ENCODE measurements at regions not wholly inside any gene's neighbourhood (a gene's known extent, or its start where the extent isn't known, plus 50 kb on each side); places are given as distances from the start of the nearest gene placed in this dataset.

DNA sequence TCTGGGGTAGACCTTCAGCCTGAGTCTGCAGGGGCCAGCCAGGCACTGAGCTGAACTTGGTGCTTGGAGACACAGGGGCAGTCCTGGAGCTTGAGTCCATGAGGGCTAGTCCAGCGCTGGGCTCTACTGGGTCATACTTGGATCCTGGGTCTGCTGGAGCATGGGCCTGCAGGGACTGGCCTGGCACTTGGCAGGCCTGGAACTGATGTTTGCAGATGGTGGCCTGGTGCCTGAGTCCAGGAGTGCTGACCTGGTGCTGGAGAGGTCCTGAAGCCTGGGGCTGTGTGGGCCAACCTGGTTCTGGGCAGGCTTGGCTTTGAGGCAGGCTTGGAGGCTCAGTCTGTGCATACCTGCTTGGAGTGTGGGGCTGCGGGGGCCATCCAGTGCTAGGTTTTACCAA, 143.4 kb upstream of the DSCAM start:
- intact Hi-C loops (cut with DNase I) = no loop called here
- Histone ChIP-seq H3K27me3 (no peaks in the 10 kb centered on the region), H3K9me3 (no peaks in the 10 kb centered on the region), H3K36me3 (no peaks in the 10 kb centered on the region), H3K27ac (no peak overlapping the region), H3K4me3 (no peak overlapping the region), H3K4me1 (no peaks in the 10 kb centered on the region)
- 96 to 99% (median 98%) methylated on average over 2 of the region's 2 CpGs; no CpG with 5 or more reads in 1 of the 4 donors for WGBS, 4 donors
- ATAC-seq (peak in 2 of 4 donors; percentile 22), DNase-seq (no peak)
- no peak for TF ChIP-seq POLR2A (IDR thresholded peaks at IDR 0.05)

DNA sequence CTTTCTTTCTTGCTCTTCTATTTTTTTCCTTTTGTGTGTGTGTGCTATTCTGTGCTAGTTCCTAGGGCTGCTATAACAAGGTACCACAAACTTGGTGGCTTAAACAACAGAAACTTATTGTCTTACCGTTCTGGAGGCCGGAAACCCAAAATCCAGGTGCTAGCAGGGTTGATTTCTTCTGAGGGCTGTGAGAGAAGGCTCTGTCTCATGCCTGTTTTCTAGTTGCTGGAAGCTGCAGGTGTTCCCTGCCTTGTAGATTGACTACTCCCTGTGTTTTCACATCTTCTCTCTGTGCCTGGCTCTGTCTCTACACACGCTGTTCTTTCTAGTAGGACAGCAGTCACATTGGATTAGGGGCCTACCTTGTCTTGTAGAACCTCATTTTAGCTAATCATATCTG, 150.9 kb upstream of the DSCAM start:
- no peak overlapping the region for H3K4me3 ChIP-seq
- peaks cover 0 to 31% (median 13%) of the 10 kb centered on the region in 12 donors for H3K9me3 ChIP-seq
- ATAC-seq = no peak
- no peaks in the 10 kb centered on the region for H3K27me3 ChIP-seq
- H3K4me1 ChIP-seq = no peaks in the 10 kb centered on the region
- intact Hi-C loops (cut with DNase I) = no loop called here
- TF ChIP-seq, protein P1, sequence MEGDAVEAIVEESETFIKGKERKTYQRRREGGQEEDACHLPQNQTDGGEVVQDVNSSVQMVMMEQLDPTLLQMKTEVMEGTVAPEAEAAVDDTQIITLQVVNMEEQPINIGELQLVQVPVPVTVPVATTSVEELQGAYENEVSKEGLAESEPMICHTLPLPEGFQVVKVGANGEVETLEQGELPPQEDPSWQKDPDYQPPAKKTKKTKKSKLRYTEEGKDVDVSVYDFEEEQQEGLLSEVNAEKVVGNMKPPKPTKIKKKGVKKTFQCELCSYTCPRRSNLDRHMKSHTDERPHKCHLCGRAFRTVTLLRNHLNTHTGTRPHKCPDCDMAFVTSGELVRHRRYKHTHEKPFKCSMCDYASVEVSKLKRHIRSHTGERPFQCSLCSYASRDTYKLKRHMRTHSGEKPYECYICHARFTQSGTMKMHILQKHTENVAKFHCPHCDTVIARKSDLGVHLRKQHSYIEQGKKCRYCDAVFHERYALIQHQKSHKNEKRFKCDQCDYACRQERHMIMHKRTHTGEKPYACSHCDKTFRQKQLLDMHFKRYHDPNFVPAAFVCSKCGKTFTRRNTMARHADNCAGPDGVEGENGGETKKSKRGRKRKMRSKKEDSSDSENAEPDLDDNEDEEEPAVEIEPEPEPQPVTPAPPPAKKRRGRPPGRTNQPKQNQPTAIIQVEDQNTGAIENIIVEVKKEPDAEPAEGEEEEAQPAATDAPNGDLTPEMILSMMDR (IDR thresholded peaks at IDR 0.05) = no peak
- TF ChIP-seq POLR2A (IDR thresholded peaks at IDR 0.05) = no peak
- WGBS, 4 donors = 78 to 89% (median 80%) methylated on average over 3 of the region's 3 CpGs
- no peaks in the 10 kb centered on the region for H3K36me3 ChIP-seq
- H3K27ac ChIP-seq = no peak overlapping the region
- DNase-seq = no peak

DNA sequence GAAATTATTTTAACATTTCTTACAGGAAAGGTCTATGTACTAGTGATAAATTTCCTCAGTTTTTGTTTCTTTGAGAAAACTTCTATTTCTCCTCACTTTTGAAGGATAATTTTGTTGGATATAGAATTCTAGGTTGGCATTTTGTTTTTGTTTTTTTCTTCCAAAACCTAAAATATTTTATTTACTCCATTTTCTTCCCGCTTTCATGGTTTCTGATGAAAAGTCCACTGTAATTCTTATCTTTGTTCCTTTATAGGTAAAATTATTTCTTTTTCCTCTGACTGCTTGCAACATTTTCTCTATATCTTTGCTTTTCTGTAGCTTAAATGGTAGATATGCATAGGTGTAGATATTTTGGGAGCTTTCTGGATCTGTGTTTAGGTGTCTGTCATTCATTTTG, 153.9 kb upstream of the DSCAM start:
- DNase-seq (no peak), ATAC-seq (no peak)
- WGBS, 4 donors = 84 to 100% (median 96%) methylated on average over 1 of the region's 1 CpG
- TF ChIP-seq, protein P1 (IDR thresholded peaks at IDR 0.05) = no peak
- TF ChIP-seq POLR2A (IDR thresholded peaks at IDR 0.05) = no peak
- Histone ChIP-seq H3K4me3 (no peak overlapping the region), H3K4me1 (no peaks in the 10 kb centered on the region), H3K27ac (no peak overlapping the region), H3K27me3 (peaks cover 0 to 4% (median 0%) of the 10 kb centered on the region in 9 donors), H3K9me3 (peaks cover 0 to 31% (median 13%) of the 10 kb centered on the region in 12 donors), H3K36me3 (no peaks in the 10 kb centered on the region)
- intact Hi-C loops (cut with DNase I) = no loop called here

DNA sequence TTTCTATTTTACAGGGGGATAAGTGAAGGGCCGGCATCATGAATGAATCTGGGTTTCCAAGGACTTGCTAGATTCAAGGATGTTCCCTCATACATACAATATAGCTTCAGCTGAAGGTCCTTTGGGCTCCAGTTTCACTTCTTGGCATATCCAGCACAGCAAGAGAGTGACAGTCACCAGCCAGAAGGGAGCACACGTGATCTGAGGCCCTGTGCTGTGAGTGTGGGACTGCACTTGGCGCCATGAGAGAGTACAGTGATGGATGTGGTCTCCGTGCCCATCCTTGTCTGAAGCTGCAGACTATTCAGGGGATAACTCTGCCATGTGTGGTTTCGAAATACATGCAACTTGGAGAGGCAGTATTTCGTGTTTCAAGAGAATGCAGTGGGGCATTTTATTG, 159.7 kb upstream of the DSCAM start:
- intact Hi-C loops (cut with DNase I) = no loop called here
- WGBS, 4 donors = 82 to 90% (median 86%) methylated on average over 6 of the region's 6 CpGs
- no peak for DNase-seq
- peaks cover 0 to 4% (median 0%) of the 10 kb centered on the region in 12 donors for H3K9me3 ChIP-seq
- H3K4me3 ChIP-seq = no peak overlapping the region
- ATAC-seq = no peak
- TF ChIP-seq, protein P1 (IDR thresholded peaks at IDR 0.05) = no peak
- TF ChIP-seq POLR2A (IDR thresholded peaks at IDR 0.05) = no peak
- no peaks in the 10 kb centered on the region for H3K4me1 ChIP-seq
- H3K36me3 ChIP-seq = no peaks in the 10 kb centered on the region
- H3K27me3 ChIP-seq = peaks cover 0 to 12% (median 0%) of the 10 kb centered on the region in 9 donors
- no peak overlapping the region for H3K27ac ChIP-seq

DNA sequence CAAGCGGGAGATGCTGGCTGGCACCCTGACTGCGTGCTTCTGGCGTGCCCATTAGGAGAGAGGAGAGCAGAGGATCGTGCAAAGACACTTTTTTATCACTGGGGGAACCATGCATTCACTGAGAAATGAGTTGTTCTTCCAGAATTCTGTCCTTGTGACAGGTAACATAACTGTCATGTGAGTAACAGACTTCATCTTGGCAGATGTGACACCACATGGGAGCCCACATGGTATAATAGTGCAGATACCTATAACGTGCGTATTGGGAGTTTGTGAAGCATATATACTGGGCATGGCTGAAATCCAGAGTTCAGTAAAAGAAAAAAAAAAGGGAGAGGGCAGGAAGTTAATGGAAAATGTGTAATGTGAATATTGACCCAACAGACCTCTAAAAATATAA, 159.6 kb upstream of the BACE2 start:
- intact Hi-C loops (cut with DNase I) = no loop called here
- DNase-seq = no peak
- 84 to 93% (median 86%) methylated on average over 6 of the region's 6 CpGs for WGBS, 4 donors
- no peaks in the 10 kb centered on the region for H3K4me1 ChIP-seq
- no peak for TF ChIP-seq POLR2A (IDR thresholded peaks at IDR 0.05)
- TF ChIP-seq, protein P1 (IDR thresholded peaks at IDR 0.05) = no peak
- H3K27me3 ChIP-seq = peaks cover 0 to 8% (median 0%) of the 10 kb centered on the region in 9 donors
- no peak overlapping the region for H3K4me3 ChIP-seq
- ATAC-seq = no peak
- H3K27ac ChIP-seq = no peak overlapping the region
- no peaks in the 10 kb centered on the region for H3K36me3 ChIP-seq
- H3K9me3 ChIP-seq = no peaks in the 10 kb centered on the region
